ENCODE measurements at regions not wholly inside any gene's neighbourhood (a gene's known extent, or its start where the extent isn't known, plus 50 kb on each side); places are given as distances from the start of the nearest gene placed in this dataset.

GRCh38 chr15:81555346-81555745, 181.3 kb upstream of the TMC3 start:
- TF ChIP-seq CTCF (IDR thresholded peaks at IDR 0.05) (no peak), ZFX (IDR thresholded peaks at IDR 0.05; ENCODE audit: borderline replicate concordance) (no peak)
